HG03280 (cell line): ENCODE measurements at regions not wholly inside any gene's neighbourhood (a gene's known extent, or its start where the extent isn't known, plus 50 kb on each side); places are given as distances from the start of the nearest gene placed in this dataset.
"Not testable (repeated sequence)": the region's sequence is repeated elsewhere in the genome, so short reads cannot be mapped to it uniquely, and the experiment has no call there.

Experiments
- ATAC-seq: cut with Tn5 transposase; IDR thresholded peaks from one replicate; pipeline ENCODE4 v1.9.1; 2021; ENCODE audit warnings: mild to moderate bottlenecking, moderate library complexity; ENCODE audit not compliant: unreplicated experiment

DNA sequence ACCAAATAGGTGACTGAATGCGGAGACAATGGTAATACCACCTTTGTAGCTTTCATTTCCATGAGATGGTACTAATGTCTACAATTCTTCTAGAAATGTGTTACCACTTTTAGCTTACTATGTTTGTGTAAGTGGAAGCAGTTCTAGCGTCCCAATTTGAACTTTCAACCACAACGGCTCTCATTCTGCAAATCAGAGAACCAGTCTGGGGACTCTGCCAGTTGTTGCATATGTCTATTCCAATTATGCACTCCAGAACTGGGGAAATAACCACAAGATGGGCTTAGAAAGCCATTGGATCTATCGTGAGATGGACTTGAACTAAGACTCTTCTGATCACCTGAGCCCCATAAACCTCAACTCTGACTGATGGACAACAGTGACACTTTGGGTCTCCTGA is 862.3 kb downstream of the SLITRK1 start:
- ATAC-seq = no peak

DNA sequence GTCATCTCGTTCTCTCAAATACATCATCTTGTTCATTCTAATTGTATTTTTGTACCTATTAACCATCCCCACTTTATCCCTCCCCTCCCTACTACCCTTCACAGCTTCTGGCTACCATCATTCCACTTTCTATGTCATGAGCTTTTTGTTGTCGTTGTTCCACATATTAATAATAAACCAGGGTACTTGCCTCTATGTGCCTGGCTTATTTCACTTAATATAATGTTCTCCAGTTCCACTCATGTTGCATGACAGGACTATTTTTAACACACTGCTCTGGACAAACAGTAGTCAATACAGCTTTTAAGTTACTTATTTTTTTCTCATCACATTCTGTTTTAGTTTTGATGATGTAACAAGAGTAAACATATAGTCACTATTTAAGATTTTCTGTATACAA is 872.3 kb downstream of the SLITRK1 start:
- no peak for ATAC-seq

DNA sequence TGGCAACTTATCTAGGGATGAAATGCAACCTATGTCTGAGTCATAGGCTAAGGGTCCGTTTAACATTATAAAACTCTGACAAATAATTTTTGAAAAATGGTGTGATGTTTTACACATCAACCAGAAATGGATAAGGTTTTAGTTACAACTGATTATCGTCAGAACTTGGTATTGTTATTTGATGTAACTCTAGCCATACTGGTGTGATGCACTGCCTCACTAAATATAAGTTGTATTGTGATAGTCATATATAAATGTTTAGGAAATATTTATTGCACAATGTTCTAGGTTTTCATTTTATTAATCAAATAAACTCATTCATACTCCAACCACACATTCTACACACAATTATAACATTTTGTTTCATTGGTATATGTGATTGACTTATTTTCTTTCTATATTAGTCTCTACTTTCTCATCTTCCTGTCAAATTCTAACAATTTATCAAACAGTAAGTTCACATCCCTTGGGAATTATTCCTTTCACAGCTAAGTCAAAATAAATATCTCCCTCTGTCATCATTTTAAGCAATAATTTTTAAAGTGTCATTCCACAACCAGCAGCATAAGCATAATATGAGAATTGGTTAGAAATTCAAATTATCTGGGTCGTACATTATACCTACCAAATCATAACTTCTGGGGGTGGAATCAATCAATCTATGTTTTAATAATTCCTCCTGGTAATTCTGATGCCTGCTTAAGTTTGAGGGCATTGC is 873.9 kb downstream of the SLITRK1 start:
- no peak for ATAC-seq

DNA sequence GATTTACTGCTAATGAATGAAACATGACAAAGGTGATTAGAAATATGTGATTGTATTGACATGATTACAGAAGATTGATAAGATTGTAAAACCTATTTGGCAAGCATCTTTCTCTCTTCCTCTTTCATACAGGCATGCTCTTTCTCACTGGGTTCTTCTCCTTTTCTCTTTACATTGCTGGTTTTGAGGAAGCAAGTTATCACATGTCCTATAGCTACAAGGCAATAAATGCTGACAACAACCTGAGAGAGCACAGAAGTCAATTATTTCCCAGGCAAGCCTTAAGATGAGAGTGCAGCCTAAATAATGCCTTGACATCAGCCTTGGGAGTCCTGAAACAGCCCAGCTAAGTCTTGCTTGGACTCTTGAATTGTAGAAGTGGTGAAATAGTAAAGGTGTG is 875.0 kb downstream of the SLITRK1 start:
- no peak for ATAC-seq

DNA sequence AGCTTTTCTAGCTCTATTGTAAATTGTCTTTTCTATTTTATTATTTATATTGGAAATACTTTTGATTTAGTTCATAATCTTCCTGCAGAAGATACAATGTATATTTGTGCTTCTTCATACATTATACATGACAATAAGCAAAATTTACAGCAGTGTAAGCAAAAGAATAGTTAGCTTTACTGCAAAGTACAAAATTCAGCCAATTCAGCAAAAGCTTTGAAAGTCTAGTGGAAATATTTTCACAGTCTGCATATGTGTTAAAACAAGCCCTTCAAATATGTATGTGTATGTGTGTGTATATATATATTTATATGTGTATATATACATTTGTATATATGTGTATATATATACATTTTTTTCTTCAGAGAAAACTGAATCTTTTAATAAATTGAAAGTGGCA is 879.1 kb downstream of the SLITRK1 start:
- ATAC-seq = no peak

DNA sequence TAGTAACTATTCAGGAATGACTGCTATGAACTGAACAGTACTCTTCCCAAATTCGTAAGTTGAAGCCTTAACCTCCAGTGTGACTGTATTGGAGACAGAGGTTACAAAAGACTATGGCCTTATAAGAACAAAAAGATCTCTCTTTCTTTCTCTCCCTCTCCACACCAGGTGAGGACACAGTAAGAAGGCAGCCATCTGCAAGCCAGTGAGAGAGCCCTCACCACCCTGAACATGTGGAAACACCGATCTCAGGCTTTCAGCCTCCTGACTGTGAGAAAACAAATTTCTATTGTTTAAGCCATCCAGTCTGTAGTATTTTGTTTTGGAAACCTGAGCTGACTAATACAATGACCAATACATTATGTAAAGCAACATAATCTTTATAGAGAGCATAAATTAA is 888.9 kb downstream of the SLITRK1 start:
- ATAC-seq = no peak

DNA sequence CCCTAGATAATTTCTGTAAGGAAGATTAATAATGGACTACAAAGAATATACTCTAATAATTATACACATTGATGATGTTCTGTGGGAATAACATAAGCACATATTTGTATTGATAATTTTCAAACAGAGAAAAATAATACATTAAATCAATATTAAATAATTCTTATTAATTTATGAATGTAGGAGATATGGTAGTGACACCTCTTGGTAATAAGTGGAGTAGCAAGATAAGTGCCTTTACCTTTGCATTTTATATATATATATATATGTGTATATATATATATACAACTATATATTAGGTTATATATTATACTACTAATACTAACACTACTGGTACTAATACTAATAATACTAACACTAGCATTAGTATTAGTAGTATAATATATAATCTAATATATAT is 905.8 kb downstream of the SLITRK1 start:
- no peak for ATAC-seq

DNA sequence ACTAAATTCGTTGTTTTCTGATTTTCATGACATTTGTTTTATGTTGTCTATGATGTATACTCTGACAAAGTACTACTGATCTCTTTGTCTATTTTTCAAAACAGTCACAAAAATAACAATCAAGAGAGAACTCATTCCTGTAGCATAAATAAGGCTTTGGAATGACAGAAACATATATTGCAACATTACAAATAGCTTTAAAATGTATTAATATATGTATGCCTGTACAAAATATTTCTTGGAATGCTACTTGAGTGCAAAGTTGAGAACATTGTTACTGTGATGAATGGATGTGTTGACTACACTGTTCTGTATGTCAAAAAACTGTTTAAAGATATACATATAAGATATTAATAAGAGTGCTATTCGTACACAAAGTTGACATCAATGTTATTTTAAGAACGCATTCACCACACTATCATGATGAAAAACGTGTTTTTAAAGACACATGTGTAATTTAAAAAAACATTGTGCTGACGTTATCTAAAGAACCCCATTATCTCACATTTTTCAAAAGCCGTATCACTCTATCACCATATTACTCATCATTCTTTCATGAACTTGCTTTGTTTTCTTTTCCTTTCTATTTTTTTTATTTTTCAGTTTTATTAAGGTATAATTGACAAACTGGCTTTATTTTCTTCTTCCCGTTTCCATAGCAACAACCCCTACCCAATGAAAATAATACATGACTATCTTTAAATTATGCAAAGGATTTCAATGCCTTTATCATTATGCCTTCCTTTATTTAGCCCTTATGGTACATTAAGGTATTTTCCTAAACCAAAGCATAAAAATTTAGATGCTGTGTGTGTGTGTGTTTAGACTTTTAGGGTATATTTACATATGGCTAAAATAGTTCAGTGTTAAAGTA is 918.8 kb downstream of the SLITRK1 start:
- no peak for ATAC-seq

DNA sequence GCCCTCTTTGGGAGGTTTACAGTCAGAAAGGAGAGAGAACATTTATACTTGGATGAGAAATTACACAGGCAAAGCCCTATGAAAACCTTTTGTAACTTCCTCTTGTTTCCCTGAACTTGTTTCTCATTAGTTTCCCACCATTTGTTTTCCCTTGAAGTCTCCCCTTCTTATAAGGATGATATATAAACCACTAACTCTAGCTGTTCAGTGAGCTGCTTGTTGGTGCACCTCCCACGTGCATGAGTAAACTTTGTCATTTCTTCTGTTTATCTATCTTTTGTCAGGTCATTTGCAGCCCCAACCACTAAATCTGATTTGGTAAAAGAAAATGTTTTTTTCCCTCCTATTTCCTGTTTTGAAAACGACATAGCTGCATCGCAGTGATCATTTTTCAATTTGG is 919.9 kb downstream of the SLITRK1 start:
- ATAC-seq = no peak

DNA sequence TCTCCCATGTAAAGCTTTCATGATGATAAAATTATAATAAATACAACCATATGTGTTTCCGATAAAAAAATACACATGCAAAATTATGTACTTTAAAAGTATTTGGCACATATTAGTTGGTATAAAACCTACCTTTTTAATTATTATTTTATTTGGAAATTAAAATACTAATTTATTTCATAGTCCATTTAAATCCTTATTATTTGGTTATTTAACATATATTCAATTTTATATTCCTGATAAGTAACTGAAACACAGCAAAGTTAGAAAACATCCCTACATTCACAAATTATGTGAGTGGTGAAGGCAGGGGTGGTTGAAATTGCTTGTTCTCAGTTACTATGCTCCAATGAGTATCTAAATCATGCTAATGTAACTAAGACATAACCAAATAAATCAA is 920.5 kb downstream of the SLITRK1 start:
- ATAC-seq = no peak

DNA sequence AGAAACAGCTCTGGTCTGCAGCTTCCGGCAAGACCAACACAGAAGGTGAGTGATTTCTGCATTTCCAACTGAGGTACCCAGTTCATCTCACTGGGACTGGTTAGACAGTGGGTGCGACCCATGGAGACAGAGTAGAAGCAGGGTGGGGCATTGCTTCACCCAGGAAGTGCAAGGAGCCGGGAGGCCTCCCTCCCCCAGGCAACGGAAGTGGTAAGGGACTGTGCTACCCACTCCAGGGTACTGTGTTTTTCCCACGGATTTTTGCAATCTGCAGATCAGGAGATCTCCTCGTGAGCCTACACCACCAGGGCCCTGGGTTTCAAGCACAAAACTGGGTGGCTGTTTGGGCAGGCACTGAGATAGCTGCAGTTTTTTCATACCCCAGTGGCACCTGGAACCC is 929.9 kb downstream of the SLITRK1 start:
- ATAC-seq = not testable (repeated sequence)

DNA sequence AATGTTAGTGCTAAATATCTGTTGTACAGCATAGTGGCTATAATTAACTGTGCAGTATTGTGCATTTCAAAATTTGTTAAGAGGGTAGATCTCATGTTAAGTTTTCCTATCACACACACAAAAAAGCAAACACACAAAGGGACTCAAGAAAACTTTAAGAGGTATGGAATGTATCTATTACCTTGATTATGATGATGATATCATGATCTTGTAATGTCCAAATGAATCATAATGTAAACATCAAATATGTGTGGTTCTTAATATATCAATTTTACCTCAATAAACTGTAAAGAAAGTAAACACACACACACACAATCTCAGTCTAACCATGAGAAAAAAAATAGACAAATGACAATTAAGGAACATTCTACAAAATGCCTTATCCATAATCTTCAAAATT is 934.6 kb downstream of the SLITRK1 start:
- no peak for ATAC-seq

DNA sequence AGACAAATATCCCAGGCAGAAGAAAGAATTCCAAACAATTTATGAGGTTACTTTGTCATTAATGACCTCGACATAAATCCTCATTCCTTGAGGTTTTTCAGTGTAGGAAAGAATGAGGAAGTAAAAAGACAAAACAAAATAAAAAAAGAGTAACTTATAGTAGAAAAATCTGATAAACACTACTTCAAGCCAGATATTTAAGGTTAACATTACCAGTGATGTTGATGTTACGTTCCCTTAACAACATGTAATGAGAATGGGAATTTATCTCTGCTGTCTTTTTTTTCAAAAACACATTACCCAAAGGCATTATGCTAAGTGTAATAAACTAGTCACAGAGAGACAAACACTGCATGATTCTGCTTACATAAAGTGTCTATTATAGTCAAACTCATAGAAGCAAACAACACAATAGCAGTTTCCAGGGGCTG is 935.1 kb downstream of the SLITRK1 start:
- no peak for ATAC-seq

DNA sequence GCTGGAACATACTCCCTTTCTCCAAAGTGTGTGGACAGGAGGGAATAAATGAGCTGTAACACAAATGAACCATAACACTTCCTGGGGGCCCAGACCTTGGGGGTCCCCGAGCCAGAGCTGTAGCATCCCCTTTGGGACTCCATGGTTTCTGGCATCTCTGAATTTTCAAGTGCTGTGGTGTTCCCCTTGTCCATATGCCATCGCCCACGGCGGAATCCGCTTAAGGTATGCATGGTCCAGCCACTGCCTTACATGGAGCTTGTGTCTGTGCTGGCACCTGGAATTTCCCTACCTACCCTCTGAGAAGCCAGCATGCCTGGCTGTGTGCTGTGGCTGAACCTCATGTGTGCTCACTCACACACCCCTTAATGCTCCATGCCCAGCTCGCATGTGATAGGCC is 943.6 kb downstream of the SLITRK1 start:
- no peak for ATAC-seq

DNA sequence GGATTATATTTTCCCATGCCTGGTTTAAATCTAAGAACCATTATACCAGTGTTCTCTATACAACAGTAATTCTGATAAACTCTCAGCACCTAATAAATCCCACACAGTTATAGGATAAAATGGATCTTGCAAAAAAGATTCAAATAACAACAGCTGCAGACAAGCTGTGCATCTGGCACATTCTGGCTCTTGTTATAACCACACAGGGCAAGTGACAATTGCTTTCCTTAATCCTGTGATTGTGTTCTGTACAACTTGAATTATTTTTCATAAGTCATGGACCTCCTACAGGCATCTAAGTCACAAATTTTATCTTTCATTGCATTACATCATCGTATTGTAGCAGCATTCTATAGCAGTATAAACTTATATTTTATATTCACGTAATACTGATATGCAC is 948.3 kb downstream of the SLITRK1 start:
- ATAC-seq = no peak

DNA sequence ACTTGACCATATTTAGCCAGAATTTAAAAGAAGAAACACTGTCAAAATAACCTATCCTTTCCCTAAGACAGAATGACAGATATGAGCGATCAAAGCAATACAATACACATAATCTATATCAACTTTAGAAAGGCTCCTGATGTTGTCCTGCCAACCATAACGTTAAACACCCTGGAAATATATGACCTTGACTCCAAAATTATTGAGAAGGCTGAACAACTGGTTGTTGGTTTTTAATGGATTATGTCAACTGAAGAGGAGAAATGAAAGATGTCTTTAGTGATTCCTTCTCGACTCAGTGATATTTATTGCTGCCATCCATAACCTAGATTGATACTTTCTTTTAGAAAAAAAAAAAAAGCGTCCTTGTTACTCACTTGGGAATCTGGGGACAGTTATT is 957.2 kb downstream of the SLITRK1 start:
- ATAC-seq = no peak

DNA sequence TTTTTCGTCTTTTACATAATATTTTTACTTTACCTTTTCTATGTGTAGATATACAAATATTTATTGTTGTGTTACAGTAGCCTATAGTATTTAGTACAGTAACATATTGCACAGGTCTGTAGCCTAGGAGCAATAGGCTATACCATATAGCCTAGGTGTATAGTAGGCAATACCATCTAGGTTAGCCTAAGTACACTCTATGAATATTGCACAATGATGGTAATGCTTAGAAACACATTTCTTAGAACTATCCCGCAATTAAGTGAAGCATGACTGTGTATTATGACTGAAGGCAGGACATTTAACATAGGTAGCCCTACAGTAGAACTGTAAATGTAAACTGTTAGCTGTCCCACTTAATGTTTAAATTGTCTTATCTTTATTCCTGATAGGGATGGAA is 964.3 kb downstream of the SLITRK1 start:
- no peak for ATAC-seq

DNA sequence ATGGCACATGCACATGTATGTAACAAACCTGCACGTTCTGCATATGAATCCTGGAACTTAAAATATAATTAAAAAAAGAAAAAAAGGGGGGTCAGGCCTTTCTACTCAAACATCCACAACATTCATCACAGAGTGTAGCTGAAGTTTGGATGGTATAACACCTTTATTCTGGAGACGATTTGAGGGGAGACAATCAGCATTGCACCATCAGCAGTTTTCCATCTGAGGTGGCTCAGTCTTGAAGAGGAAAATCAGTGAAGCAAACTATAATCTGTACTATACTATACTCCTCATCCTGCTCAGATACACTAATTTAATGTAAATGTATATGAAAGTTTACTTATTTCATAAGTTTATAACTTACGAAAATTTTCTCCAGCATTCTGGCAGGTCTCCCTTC is 969.7 kb downstream of the SLITRK1 start:
- no peak for ATAC-seq

DNA sequence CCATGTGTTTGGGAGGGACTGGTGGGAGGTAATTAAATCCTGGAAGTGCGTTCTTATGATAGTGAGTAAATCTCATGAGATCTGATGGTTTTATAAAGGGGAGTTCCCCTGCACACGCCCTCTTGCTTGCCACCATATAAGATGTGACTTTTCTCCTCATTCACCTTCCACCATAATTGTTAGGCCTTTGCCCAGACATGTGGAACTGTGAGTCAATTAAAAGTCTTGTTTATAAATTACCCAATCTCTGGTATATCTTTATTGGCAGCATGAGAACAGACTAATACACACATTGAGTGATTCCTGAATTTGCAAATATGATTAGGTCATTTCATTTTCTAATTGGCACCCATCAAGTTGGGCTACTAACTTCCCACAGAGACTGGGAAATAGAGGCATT is 977.2 kb downstream of the SLITRK1 start:
- no peak for ATAC-seq

DNA sequence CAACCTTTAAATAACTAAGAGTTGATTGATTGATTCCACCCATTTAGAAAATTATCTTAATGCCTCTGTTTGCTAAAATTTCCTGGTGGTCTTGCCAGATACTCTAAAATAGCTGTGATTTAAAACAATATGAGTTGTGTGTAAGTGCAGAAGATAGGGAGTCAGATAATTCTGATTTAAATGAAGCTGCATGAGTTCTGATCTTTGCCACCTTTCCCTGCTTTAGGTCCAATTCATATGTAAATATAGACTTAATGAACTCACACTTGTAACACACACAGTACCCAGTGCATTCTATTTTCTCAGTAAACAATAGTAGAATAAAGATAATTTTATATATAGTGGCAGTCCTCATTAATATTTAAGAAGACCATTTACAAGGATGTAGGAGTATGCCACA is 981.8 kb downstream of the SLITRK1 start:
- no peak for ATAC-seq

DNA sequence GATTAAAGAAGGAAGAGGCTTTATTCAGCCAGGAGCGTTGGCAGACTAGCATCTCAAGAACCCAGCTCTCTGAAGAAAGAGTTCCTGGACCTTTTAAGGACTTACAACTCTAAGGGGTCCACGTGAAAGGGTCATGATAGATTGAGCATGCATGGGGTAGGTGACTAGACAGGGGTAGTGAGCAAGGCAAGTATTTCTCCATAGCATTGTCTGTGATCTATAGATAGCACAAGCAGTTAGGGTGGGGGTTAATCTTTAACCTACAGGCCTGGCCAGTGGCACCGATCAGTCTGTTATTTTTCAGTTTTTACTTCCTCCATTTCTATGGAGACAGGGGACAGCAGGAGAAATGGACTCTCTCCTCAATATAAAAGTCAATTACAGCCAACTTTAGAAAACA is 983.7 kb downstream of the SLITRK1 start:
- no peak for ATAC-seq

DNA sequence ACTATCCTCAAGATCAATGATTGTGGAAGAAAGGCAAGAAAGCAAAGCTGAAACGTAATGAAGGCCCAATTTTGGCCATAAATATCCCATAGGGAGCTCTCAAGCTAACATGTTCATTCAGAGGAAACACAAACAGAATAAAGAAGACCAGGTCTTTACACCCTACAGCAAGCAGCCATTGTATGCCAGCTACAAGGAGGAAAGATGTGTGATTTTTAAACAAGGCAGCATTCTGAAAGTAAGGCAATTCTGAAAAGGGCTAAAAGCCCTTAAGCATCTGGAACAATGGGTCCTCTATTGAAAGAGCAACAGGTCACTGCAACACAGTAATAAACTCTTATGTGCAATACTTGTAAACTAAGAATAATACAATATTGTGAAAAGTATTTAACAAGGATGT is 1002.4 kb downstream of the SLITRK1 start:
- no peak for ATAC-seq
